ENCODE measurements at regions not wholly inside any gene's neighbourhood (a gene's known extent, or its start where the extent isn't known, plus 50 kb on each side); places are given as distances from the start of the nearest gene placed in this dataset.

GRCh38 chr13:68009546-68009945, 779.4 kb upstream of the PCDH9 start:
- TF ChIP-seq CTCF (IDR thresholded peaks at IDR 0.05) (no peak), EZH2phosphoT487 (IDR thresholded peaks at IDR 0.05) (no peak), EZH2 (IDR thresholded peaks at IDR 0.05) (no peak)
- no peaks in the 10 kb centered on the region for H3F3A ChIP-seq (ENCODE audit: low read depth)
- DNase-seq (ENCODE audit: low spot score): no peak
- H3K4me1 ChIP-seq: no peaks in the 10 kb centered on the region
- no peaks in the 10 kb centered on the region for H3K27me3 ChIP-seq
- no peak overlapping the region for H3K9ac ChIP-seq
- no peak overlapping the region for H3K4me2 ChIP-seq
- Mint-ChIP-seq H3K36me3 (no peaks in the 10 kb centered on the region), H3K27ac (no peak overlapping the region), H3K4me3 (no peak overlapping the region), H3K9me3 (no peaks in the 10 kb centered on the region), H3K27me3 (ENCODE audit: insufficient read depth, low read depth) (no peaks in the 10 kb centered on the region), H3K4me1 (peaks cover 11% of the 10 kb centered on the region)
- H3K27ac ChIP-seq: no peak overlapping the region
- no peak overlapping the region for H3K4me3 ChIP-seq
- H3K36me3 ChIP-seq: no peaks in the 10 kb centered on the region
- no peaks in the 10 kb centered on the region for H3K9me3 ChIP-seq (ENCODE audit: low read depth)
- H2AFZ ChIP-seq (replicated peaks): no peak overlapping the region
- no peaks in the 10 kb centered on the region for H3K79me2 ChIP-seq (ENCODE audit: low read depth)
- H4K20me1 ChIP-seq (ENCODE audit: low read depth): no peaks in the 10 kb centered on the region

GRCh38 chr13:68007576-68007975, 777.4 kb upstream of the PCDH9 start:
- Mint-ChIP-seq H3K4me1 (peaks cover 11% of the 10 kb centered on the region), H3K9me3 (no peaks in the 10 kb centered on the region), H3K4me3 (no peak overlapping the region), H3K27ac (no peak overlapping the region), H3K36me3 (no peaks in the 10 kb centered on the region), H3K27me3 (ENCODE audit: insufficient read depth, low read depth) (no peaks in the 10 kb centered on the region)
- Histone ChIP-seq H3K4me1 (no peaks in the 10 kb centered on the region), H3K36me3 (no peaks in the 10 kb centered on the region), H3K79me2 (ENCODE audit: low read depth) (no peaks in the 10 kb centered on the region), H3K4me3 (no peak overlapping the region), H4K20me1 (ENCODE audit: low read depth) (no peaks in the 10 kb centered on the region), H3K27me3 (no peaks in the 10 kb centered on the region), H3K9ac (no peak overlapping the region), H3F3A (ENCODE audit: low read depth) (no peaks in the 10 kb centered on the region), H3K9me3 (ENCODE audit: low read depth) (no peaks in the 10 kb centered on the region), H3K4me2 (no peak overlapping the region), H2AFZ (replicated peaks) (no peak overlapping the region), H3K27ac (no peak overlapping the region)
- DNase-seq (ENCODE audit: low spot score): no peak
- TF ChIP-seq CTCF (IDR thresholded peaks at IDR 0.05): no peak
- TF ChIP-seq EZH2phosphoT487 (IDR thresholded peaks at IDR 0.05): no peak
- no peak for TF ChIP-seq EZH2 (IDR thresholded peaks at IDR 0.05)

GRCh38 chr13:67996101-67996500, 766.0 kb upstream of the PCDH9 start:
- Histone ChIP-seq H3K36me3 (no peaks in the 10 kb centered on the region), H3K9me3 (ENCODE audit: low read depth) (no peaks in the 10 kb centered on the region), H4K20me1 (ENCODE audit: low read depth) (no peaks in the 10 kb centered on the region), H3K9ac (no peak overlapping the region), H3K4me2 (no peak overlapping the region), H3K79me2 (ENCODE audit: low read depth) (no peaks in the 10 kb centered on the region), H3K27me3 (no peaks in the 10 kb centered on the region), H3K4me1 (no peaks in the 10 kb centered on the region), H3F3A (ENCODE audit: low read depth) (no peaks in the 10 kb centered on the region), H3K4me3 (no peak overlapping the region), H2AFZ (replicated peaks) (no peak overlapping the region), H3K27ac (no peak overlapping the region)
- no peaks in the 10 kb centered on the region for H3K4me1 Mint-ChIP-seq
- no peaks in the 10 kb centered on the region for H3K9me3 Mint-ChIP-seq
- H3K4me3 Mint-ChIP-seq: no peak overlapping the region
- H3K27ac Mint-ChIP-seq: peak overlapping the region; percentile 81
- DNase-seq (ENCODE audit: low spot score): no peak
- no peak for TF ChIP-seq EZH2phosphoT487 (IDR thresholded peaks at IDR 0.05)
- TF ChIP-seq CTCF (IDR thresholded peaks at IDR 0.05): no peak
- TF ChIP-seq EZH2 (IDR thresholded peaks at IDR 0.05): no peak
- H3K27me3 Mint-ChIP-seq (ENCODE audit: insufficient read depth, low read depth): no peaks in the 10 kb centered on the region
- no peaks in the 10 kb centered on the region for H3K36me3 Mint-ChIP-seq

DNA sequence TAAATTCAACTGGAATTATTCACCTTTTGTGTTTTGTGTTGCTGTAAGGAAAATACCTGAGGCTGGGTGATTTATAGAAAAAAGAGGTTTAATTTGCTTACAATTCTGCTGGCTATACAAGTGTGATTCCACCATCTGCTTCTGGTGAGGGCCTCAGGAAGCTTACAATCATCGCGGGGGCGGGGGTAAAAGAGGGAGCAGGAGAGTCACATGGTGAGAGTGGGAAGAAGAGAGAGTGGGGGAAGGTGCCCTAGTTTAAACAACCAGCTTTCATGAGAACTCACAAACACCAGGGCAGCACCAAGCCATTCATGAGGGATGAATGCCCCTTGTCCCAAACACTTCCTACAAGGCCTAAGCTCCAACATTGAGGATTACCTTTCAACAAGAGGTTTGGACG, 760.7 kb upstream of the PCDH9 start:
- Histone ChIP-seq H3K79me2 (ENCODE audit: low read depth) (no peaks in the 10 kb centered on the region), H3K4me2 (no peak overlapping the region), H4K20me1 (ENCODE audit: low read depth) (no peaks in the 10 kb centered on the region), H3K27ac (no peak overlapping the region), H3K9ac (no peak overlapping the region), H3K36me3 (no peaks in the 10 kb centered on the region), H3K4me3 (no peak overlapping the region), H3K4me1 (no peaks in the 10 kb centered on the region), H3F3A (ENCODE audit: low read depth) (no peaks in the 10 kb centered on the region), H3K9me3 (ENCODE audit: low read depth) (no peaks in the 10 kb centered on the region), H3K27me3 (no peaks in the 10 kb centered on the region), H2AFZ (replicated peaks) (no peak overlapping the region)
- Mint-ChIP-seq H3K36me3 (no peaks in the 10 kb centered on the region), H3K9me3 (no peaks in the 10 kb centered on the region), H3K27me3 (ENCODE audit: insufficient read depth, low read depth) (peaks cover 3% of the 10 kb centered on the region), H3K4me3 (no peak overlapping the region), H3K4me1 (no peaks in the 10 kb centered on the region), H3K27ac (no peak overlapping the region)
- DNase-seq (ENCODE audit: low spot score): no peak
- no peak for TF ChIP-seq EZH2phosphoT487 (IDR thresholded peaks at IDR 0.05)
- TF ChIP-seq CTCF (IDR thresholded peaks at IDR 0.05): no peak
- TF ChIP-seq EZH2 (IDR thresholded peaks at IDR 0.05): no peak

All from neural progenitor cell (in vitro differentiated cells).